ENCODE measurements at regions not wholly inside any gene's neighbourhood (a gene's known extent, or its start where the extent isn't known, plus 50 kb on each side); places are given as distances from the start of the nearest gene placed in this dataset.

DNA sequence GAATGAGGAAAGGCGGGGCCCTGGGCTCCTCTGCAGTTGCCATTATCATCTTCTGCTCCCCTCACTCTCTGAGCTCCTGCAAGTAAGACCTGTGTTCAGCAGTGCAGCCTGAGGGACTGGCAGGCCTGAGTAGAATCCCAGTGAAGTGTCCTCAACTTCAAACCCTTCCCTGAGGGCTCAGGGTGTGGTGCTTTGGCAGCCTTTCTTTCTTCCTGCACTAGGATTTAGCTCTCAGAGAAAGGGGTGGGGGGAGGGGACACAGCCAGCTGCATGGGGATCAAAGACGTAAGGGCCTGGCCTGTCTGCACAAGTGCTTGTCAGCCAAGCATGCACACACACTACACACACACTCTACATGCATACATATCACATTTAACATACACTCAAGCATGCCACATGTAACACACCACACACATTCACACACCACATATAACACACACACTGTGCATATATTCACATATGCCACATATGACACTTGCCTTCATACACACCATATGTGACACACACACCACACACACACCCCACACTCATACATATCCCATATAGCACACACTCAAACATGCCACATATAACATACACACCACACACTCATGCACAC, 223.4 kb upstream of the RPL34 start:
- H3K4me3 Mint-ChIP-seq = no peak overlapping the region
- POLR2A ChIA-PET = interaction anchor here (0.7 kb wide), 1 partner anchor 29 kb away, joined by 3 read pairs; no protein-coding TSS in a partner anchor

DNA sequence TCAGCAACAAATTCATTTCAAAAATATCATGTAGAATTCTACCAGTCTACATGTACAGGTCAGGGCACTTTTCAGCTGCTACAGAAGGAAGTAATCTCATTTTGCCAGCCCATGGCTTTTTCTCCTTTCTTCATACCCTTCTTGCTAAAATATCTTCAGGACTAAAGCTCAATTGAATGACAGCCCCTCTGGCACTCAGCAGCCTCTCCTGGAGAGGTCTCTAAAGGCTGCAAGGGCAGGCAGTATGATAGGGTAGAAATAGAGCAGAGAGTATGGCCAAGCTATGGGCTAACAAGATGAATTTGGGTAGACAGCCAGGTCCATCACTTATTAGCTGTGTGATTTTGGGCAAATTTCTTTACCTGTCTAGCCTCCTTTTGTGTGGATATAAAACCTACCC, 224.6 kb upstream of the RPL34 start:
- intact Hi-C loops (cut with micrococcal nuclease) = loop anchor here in 1 of 2 donors (1.0 kb wide), 1 partner anchor 22 kb away; no protein-coding TSS in a partner anchor
- Mint-ChIP-seq H3K27ac (peak overlapping the region in 1 of 9 donors; percentile 43), H3K4me1 (peaks cover 2 to 26% (median 16%) of the 10 kb centered on the region in 7 donors), H3K36me3 (no peaks in the 10 kb centered on the region), H3K27me3 (peaks cover 0 to 11% (median 0%) of the 10 kb centered on the region in 5 donors), H3K9me3 (no peaks in the 10 kb centered on the region), H3K4me3 (no peak overlapping the region)
- no peak for ATAC-seq
- no peak for DNase-seq
- H3K36me3 ChIP-seq (ENCODE audit: control insufficient read depth in 2 of 3, insufficient read depth in 3 of 3, low read length in 3 of 3) = no peaks in the 10 kb centered on the region
- no peak overlapping the region for H3K4me3 ChIP-seq (ENCODE audit: low read length)
- H3K9me3 ChIP-seq (ENCODE audit: control insufficient read depth in 2 of 3, low read length in 3 of 3) = no peaks in the 10 kb centered on the region
- no peak overlapping the region for H3K27ac ChIP-seq (ENCODE audit: low read depth, low read length)
- H3K27me3 ChIP-seq (ENCODE audit: control insufficient read depth in 2 of 2, insufficient read depth in 2 of 2, low read length in 2 of 2) = no peaks in the 10 kb centered on the region
- peaks cover 0 to 5% of the 10 kb centered on the region in 2 donors for H3K4me1 ChIP-seq (ENCODE audit: control insufficient read depth in 2 of 2, insufficient read depth in 2 of 2, low read length in 2 of 2)
- ChIA-PET POLR2A (interaction anchor here (0.6 kb wide), 1 partner anchor 101 kb away, joined by 3 read pairs; no protein-coding TSS in a partner anchor), CTCF (interaction anchor here (0.7 kb wide), 1 partner anchor 18 kb away, joined by 3 read pairs; no protein-coding TSS in a partner anchor)

More for the DNA sequence above, 223.4 kb upstream of the RPL34 start:
- H3K4me1 ChIP-seq (ENCODE audit: control insufficient read depth in 2 of 2, insufficient read depth in 2 of 2, low read length in 2 of 2) = peaks cover 0 to 5% of the 10 kb centered on the region in 2 donors
- H3K36me3 ChIP-seq (ENCODE audit: control insufficient read depth in 2 of 3, insufficient read depth in 3 of 3, low read length in 3 of 3) = no peaks in the 10 kb centered on the region
- no peak overlapping the region for H3K27ac ChIP-seq (ENCODE audit: low read depth, low read length)
- ATAC-seq (no peak), DNase-seq (no peak)
- H3K9me3 ChIP-seq (ENCODE audit: control insufficient read depth in 2 of 3, low read length in 3 of 3) = no peaks in the 10 kb centered on the region
- peaks cover 0 to 3% (median 0%) of the 10 kb centered on the region in 5 donors for H3K27me3 Mint-ChIP-seq
- H3K27me3 ChIP-seq (ENCODE audit: control insufficient read depth in 2 of 2, insufficient read depth in 2 of 2, low read length in 2 of 2) = no peaks in the 10 kb centered on the region
- no peaks in the 10 kb centered on the region for H3K36me3 Mint-ChIP-seq
- H3K27ac Mint-ChIP-seq = no peak overlapping the region
- H3K9me3 Mint-ChIP-seq = no peaks in the 10 kb centered on the region
- intact Hi-C loops (cut with micrococcal nuclease) = loop anchor here in 1 of 2 donors (1.0 kb wide), 1 partner anchor 24 kb away; no protein-coding TSS in a partner anchor
- peaks cover 2 to 28% (median 16%) of the 10 kb centered on the region in 7 donors for H3K4me1 Mint-ChIP-seq
- CTCF ChIA-PET = no interaction called here
- H3K4me3 ChIP-seq (ENCODE audit: low read length) = no peak overlapping the region

DNA sequence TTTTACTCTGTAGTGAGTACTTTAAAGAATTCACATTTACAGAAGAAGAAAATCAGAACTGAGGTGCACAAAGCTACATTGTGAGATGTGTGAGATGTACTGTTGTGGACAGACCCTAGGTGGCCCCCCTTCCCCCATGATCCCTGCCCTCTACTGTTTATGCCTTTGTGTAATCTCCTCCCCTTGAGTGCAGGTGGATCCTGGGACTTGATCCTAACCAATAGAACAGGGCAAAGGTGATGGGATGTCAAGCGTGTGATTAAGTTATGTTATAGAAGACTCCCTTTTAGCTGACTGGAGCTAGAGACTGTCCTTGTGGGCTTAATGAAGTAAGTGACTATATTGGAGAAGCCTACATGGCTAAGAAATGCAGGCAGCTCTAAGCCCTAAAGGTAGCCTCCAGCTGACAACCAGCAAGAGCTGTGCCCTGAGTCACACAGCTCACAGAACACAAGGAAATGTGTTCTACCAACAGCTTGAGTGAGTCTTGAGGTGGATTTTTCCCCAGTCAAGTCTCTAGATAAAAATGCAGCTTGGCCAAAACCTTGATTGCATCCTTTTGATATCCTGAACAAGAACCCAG, 225.2 kb upstream of the LEF1 start:
- Mint-ChIP-seq H3K4me1 (peaks cover 2 to 26% (median 16%) of the 10 kb centered on the region in 7 donors), H3K27ac (peak overlapping the region in 1 of 9 donors; percentile 20), H3K27me3 (peaks cover 0 to 15% (median 0%) of the 10 kb centered on the region in 5 donors), H3K9me3 (no peaks in the 10 kb centered on the region), H3K36me3 (no peaks in the 10 kb centered on the region), H3K4me3 (no peak overlapping the region)
- ATAC-seq (no peak), DNase-seq (no peak)
- Histone ChIP-seq H3K4me3 (ENCODE audit: low read length) (no peak overlapping the region), H3K36me3 (ENCODE audit: control insufficient read depth in 2 of 3, insufficient read depth in 3 of 3, low read length in 3 of 3) (no peaks in the 10 kb centered on the region), H3K27ac (ENCODE audit: low read depth, low read length) (no peak overlapping the region), H3K4me1 (ENCODE audit: control insufficient read depth in 2 of 2, insufficient read depth in 2 of 2, low read length in 2 of 2) (peaks cover 0 to 5% of the 10 kb centered on the region in 2 donors), H3K27me3 (ENCODE audit: control insufficient read depth in 2 of 2, insufficient read depth in 2 of 2, low read length in 2 of 2) (no peaks in the 10 kb centered on the region), H3K9me3 (ENCODE audit: control insufficient read depth in 2 of 3, low read length in 3 of 3) (no peaks in the 10 kb centered on the region)
- ChIA-PET CTCF (interaction anchor here (1.4 kb wide), 1 partner anchor 73 kb away, joined by 4 read pairs; no protein-coding TSS in a partner anchor), POLR2A (interaction anchor here (0.9 to 1.3 kb wide), 3 partner anchors 8 to 34 kb away, joined by 3 to 6 read pairs (median 4); no protein-coding TSS in a partner anchor)
- intact Hi-C loops (cut with micrococcal nuclease) = no loop called here

DNA sequence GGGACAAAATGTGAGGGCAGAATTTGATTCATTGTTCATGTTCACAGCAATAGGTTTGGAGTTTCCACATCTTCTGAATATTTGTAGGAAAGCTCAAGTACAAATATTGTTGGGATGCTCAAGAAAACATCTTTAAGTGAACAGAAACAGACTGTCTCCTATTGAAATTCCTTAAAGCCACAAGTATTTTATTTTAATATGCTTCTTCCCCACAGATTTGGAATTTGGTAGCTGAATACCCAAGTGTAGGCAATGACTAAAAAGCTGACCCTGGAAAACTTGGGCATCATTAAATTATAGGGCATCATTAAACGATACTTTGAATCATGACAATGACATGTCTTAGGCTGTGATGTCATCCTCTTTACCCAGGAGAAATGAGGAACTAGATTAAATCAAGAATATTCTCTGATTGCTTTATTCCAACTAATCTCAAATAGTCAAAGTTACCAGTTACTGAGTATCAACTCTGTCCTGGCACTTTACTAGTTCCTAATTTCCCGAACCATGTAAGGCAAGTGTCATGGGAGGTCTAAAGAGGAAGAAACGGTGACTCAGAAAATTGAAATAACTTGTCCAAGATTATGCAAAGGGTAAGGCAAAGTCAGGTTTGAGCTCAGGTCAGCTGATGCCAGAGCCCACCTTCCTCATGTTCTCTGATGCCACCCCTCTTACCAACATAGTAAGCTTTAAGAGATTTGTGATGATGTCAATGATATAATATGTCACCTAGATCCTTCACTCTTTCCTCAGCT, 223.1 kb upstream of the LEF1 start:
- no peak for ATAC-seq
- Mint-ChIP-seq H3K9me3 (peaks cover 0 to 2% (median 0%) of the 10 kb centered on the region in 11 donors), H3K27me3 (peaks cover 0 to 34% (median 0%) of the 10 kb centered on the region in 5 donors), H3K4me3 (no peak overlapping the region), H3K36me3 (no peaks in the 10 kb centered on the region), H3K4me1 (peaks cover 2 to 26% (median 16%) of the 10 kb centered on the region in 7 donors), H3K27ac (no peak overlapping the region)
- ChIA-PET CTCF (interaction anchor here (0.6 to 0.7 kb wide), 2 partner anchors 13 to 64 kb away, joined by 3 read pairs; no protein-coding TSS in a partner anchor), POLR2A (interaction anchor here (1.1 to 1.2 kb wide), 2 partner anchors 18 to 228 kb away, joined by 3 to 5 read pairs; no protein-coding TSS in a partner anchor)
- intact Hi-C loops (cut with micrococcal nuclease) = no loop called here
- no peaks in the 10 kb centered on the region for H3K36me3 ChIP-seq (ENCODE audit: control insufficient read depth in 2 of 3, insufficient read depth in 3 of 3, low read length in 3 of 3)
- no peak overlapping the region for H3K4me3 ChIP-seq (ENCODE audit: low read length)
- H3K27me3 ChIP-seq (ENCODE audit: control insufficient read depth in 2 of 2, insufficient read depth in 2 of 2, low read length in 2 of 2) = no peaks in the 10 kb centered on the region
- peaks cover 0 to 1% of the 10 kb centered on the region in 2 donors for H3K4me1 ChIP-seq (ENCODE audit: control insufficient read depth in 2 of 2, insufficient read depth in 2 of 2, low read length in 2 of 2)
- no peak for DNase-seq
- no peak overlapping the region for H3K27ac ChIP-seq (ENCODE audit: low read depth, low read length)
- H3K9me3 ChIP-seq (ENCODE audit: control insufficient read depth in 2 of 3, low read length in 3 of 3) = no peaks in the 10 kb centered on the region

DNA sequence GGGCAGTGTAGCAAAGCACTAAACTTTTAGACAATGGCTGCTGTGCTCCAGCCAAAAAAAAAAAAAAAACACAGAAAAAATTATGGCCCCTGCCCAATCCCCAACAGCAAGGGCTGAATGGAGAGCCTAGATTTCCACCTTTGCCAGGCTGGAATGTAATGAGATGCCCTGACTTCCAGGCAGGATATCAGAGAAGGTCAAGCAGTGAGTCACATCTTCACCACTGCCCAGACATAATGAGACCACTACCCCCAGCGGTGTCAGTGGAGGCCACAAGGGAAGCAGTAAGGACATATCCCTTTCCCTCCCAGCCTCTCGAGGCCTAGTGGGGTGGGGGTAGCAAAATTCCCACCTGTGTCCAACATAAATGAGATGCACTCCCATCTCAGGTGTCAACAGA, 216.3 kb upstream of the LEF1 start:
- no peak overlapping the region for H3K4me3 Mint-ChIP-seq
- H3K36me3 Mint-ChIP-seq = peaks cover 0 to 4% (median 0%) of the 10 kb centered on the region in 5 donors
- POLR2A ChIA-PET = interaction anchor here (0.7 to 1.3 kb wide), 2 partner anchors 9 to 14 kb away, joined by 3 to 5 read pairs; no protein-coding TSS in a partner anchor
- intact Hi-C loops (cut with micrococcal nuclease) = no loop called here
- Histone ChIP-seq H3K27me3 (ENCODE audit: control insufficient read depth in 2 of 2, insufficient read depth in 2 of 2, low read length in 2 of 2) (no peaks in the 10 kb centered on the region), H3K4me1 (ENCODE audit: control insufficient read depth in 2 of 2, insufficient read depth in 2 of 2, low read length in 2 of 2) (no peaks in the 10 kb centered on the region), H3K36me3 (ENCODE audit: control insufficient read depth in 2 of 3, insufficient read depth in 3 of 3, low read length in 3 of 3) (no peaks in the 10 kb centered on the region), H3K9me3 (ENCODE audit: control insufficient read depth in 2 of 3, low read length in 3 of 3) (no peaks in the 10 kb centered on the region), H3K27ac (ENCODE audit: low read depth, low read length) (no peak overlapping the region), H3K4me3 (ENCODE audit: low read length) (no peak overlapping the region)
- peaks cover 0 to 3% (median 0%) of the 10 kb centered on the region in 11 donors for H3K9me3 Mint-ChIP-seq
- H3K4me1 Mint-ChIP-seq = peaks cover 0 to 26% (median 17%) of the 10 kb centered on the region in 7 donors
- H3K27ac Mint-ChIP-seq = no peak overlapping the region
- DNase-seq (no peak), ATAC-seq (no peak)
- CTCF ChIA-PET = no interaction called here
- H3K27me3 Mint-ChIP-seq = peaks cover 0 to 39% (median 0%) of the 10 kb centered on the region in 5 donors

DNA sequence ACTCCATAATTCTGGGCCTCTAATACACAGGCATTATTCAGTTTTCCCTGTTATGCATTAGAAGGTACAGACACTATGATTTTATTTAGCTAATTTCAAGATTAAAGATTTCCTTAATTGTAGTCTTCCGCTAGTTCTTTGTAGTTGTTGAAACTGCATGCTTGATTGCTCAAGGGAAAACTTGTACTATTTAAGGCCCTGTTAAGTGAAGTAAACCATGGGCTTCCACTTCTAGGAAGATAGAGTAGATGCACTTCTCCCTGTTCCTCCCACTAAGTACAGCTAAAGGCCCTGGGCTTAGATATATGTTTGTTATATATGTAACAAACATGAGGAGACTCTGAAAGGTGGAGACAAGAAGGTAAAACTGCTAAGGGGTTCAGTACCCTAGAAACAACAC, 215.8 kb upstream of the LEF1 start:
- ATAC-seq = no peak
- Histone ChIP-seq H3K9me3 (ENCODE audit: control insufficient read depth in 2 of 3, low read length in 3 of 3) (no peaks in the 10 kb centered on the region), H3K4me1 (ENCODE audit: control insufficient read depth in 2 of 2, insufficient read depth in 2 of 2, low read length in 2 of 2) (no peaks in the 10 kb centered on the region), H3K27ac (ENCODE audit: low read depth, low read length) (no peak overlapping the region), H3K36me3 (ENCODE audit: control insufficient read depth in 2 of 3, insufficient read depth in 3 of 3, low read length in 3 of 3) (no peaks in the 10 kb centered on the region), H3K27me3 (ENCODE audit: control insufficient read depth in 2 of 2, insufficient read depth in 2 of 2, low read length in 2 of 2) (no peaks in the 10 kb centered on the region), H3K4me3 (ENCODE audit: low read length) (no peak overlapping the region)
- H3K4me3 Mint-ChIP-seq = no peak overlapping the region
- peaks cover 0 to 8% (median 0%) of the 10 kb centered on the region in 5 donors for H3K36me3 Mint-ChIP-seq
- H3K27me3 Mint-ChIP-seq = peaks cover 0 to 42% (median 0%) of the 10 kb centered on the region in 5 donors
- intact Hi-C loops (cut with micrococcal nuclease) = no loop called here
- peak overlapping the region in 1 of 9 donors; percentile 35 for H3K27ac Mint-ChIP-seq
- DNase-seq = no peak
- POLR2A ChIA-PET = interaction anchor here (0.6 to 1.1 kb wide), 2 partner anchors 82 to 114 kb away, joined by 3 read pairs; no protein-coding TSS in a partner anchor
- CTCF ChIA-PET = no interaction called here
- H3K4me1 Mint-ChIP-seq = peaks cover 0 to 26% (median 17%) of the 10 kb centered on the region in 7 donors
- peaks cover 0 to 3% (median 0%) of the 10 kb centered on the region in 11 donors for H3K9me3 Mint-ChIP-seq
